ENCODE measurements at regions not wholly inside any gene's neighbourhood (a gene's known extent, or its start where the extent isn't known, plus 50 kb on each side); places are given as distances from the start of the nearest gene placed in this dataset.

DNA sequence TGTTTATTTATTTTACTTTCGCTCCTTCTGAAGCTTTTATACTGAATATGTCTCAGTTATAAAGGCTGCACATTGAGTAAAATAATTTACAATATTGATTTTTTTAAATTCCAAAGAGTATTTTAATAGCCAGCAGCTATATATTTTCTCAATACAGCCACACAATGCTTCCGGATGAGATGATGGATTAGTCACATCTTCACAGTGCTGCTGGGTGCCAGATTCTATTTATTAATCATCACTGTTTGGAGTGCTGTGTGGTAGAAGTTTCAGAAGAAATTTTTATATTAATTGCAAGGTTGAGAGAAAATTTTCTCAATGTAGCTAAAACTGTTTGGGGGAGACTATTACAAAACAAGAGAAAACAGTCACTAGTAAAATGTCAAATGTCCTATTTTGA is 989.8 kb downstream of the TLE4 start:
- H3K27ac ChIP-seq (ENCODE audit: low read depth, low read length): no peak overlapping the region
- H3K36me3 ChIP-seq (ENCODE audit: control insufficient read depth, low read length): no peaks in the 10 kb centered on the region
- no peaks in the 10 kb centered on the region for H3K27me3 ChIP-seq (ENCODE audit: control insufficient read depth, low read length)
- H3K79me2 ChIP-seq (ENCODE audit: control insufficient read depth, low read length): no peaks in the 10 kb centered on the region
- H3K4me1 ChIP-seq (ENCODE audit: control insufficient read depth, low read length): no peaks in the 10 kb centered on the region
- no peaks in the 10 kb centered on the region for H4K20me1 ChIP-seq (ENCODE audit: control insufficient read depth, insufficient read depth, low read depth, low read length)
- no peaks in the 10 kb centered on the region for H3K9me3 ChIP-seq (ENCODE audit: control insufficient read depth, insufficient read depth, low read length)
- no peak overlapping the region for H3K4me3 ChIP-seq (ENCODE audit: low read length)
- no peak for TF ChIP-seq EZH2phosphoT487 (IDR thresholded peaks at IDR 0.05; ENCODE audit: borderline replicate concordance, low read length)
- TF ChIP-seq, protein P1, sequence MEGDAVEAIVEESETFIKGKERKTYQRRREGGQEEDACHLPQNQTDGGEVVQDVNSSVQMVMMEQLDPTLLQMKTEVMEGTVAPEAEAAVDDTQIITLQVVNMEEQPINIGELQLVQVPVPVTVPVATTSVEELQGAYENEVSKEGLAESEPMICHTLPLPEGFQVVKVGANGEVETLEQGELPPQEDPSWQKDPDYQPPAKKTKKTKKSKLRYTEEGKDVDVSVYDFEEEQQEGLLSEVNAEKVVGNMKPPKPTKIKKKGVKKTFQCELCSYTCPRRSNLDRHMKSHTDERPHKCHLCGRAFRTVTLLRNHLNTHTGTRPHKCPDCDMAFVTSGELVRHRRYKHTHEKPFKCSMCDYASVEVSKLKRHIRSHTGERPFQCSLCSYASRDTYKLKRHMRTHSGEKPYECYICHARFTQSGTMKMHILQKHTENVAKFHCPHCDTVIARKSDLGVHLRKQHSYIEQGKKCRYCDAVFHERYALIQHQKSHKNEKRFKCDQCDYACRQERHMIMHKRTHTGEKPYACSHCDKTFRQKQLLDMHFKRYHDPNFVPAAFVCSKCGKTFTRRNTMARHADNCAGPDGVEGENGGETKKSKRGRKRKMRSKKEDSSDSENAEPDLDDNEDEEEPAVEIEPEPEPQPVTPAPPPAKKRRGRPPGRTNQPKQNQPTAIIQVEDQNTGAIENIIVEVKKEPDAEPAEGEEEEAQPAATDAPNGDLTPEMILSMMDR (IDR thresholded peaks at IDR 0.05; ENCODE audit: low read depth, low read length, poor library complexity, severe bottlenecking): no peak
- no peak overlapping the region for H3K4me2 ChIP-seq (ENCODE audit: low read length)
- no peaks in the 10 kb centered on the region for H3K9me2 ChIP-seq (replicated peaks; ENCODE audit: control insufficient read depth, low read length)
- no peaks in the 10 kb centered on the region for H3F3A ChIP-seq (ENCODE audit: control insufficient read depth, insufficient read depth)

DNA sequence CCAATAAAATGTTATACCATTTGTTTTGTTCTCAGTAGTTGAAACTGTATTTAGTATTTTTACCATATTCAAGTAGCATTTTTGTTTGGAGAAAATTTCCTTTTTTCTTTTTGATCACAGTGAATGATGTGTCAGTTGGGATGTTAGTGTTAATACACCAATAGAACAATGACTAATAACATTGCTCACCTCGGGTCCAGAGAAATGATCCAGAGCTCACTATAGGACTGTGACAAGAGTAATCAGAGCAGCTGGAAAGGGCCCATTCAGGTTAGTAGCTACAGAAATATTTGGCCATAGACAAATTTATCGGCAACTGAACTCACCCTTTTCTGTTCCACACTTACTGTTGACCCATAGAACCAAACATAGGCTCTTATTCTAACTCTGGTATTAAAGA is 989.2 kb downstream of the TLE4 start:
- H3K36me3 ChIP-seq (ENCODE audit: control insufficient read depth, low read length): no peaks in the 10 kb centered on the region
- H3K4me2 ChIP-seq (ENCODE audit: low read length): no peak overlapping the region
- H3K9me3 ChIP-seq (ENCODE audit: control insufficient read depth, insufficient read depth, low read length): no peaks in the 10 kb centered on the region
- H3F3A ChIP-seq (ENCODE audit: control insufficient read depth, insufficient read depth): no peaks in the 10 kb centered on the region
- H3K79me2 ChIP-seq (ENCODE audit: control insufficient read depth, low read length): no peaks in the 10 kb centered on the region
- H3K27ac ChIP-seq (ENCODE audit: low read depth, low read length): no peak overlapping the region
- no peaks in the 10 kb centered on the region for H3K4me1 ChIP-seq (ENCODE audit: control insufficient read depth, low read length)
- no peak overlapping the region for H3K4me3 ChIP-seq (ENCODE audit: low read length)
- TF ChIP-seq, protein P1 (IDR thresholded peaks at IDR 0.05; ENCODE audit: low read depth, low read length, poor library complexity, severe bottlenecking): no peak
- TF ChIP-seq EZH2phosphoT487 (IDR thresholded peaks at IDR 0.05; ENCODE audit: borderline replicate concordance, low read length): no peak
- no peaks in the 10 kb centered on the region for H3K9me2 ChIP-seq (replicated peaks; ENCODE audit: control insufficient read depth, low read length)
- no peaks in the 10 kb centered on the region for H3K27me3 ChIP-seq (ENCODE audit: control insufficient read depth, low read length)
- no peaks in the 10 kb centered on the region for H4K20me1 ChIP-seq (ENCODE audit: control insufficient read depth, insufficient read depth, low read depth, low read length)

GRCh38 chr9:80557256-80557655 is 985.5 kb downstream of the TLE4 start:
- Histone ChIP-seq H3K4me1 (ENCODE audit: control insufficient read depth, low read length) (no peaks in the 10 kb centered on the region), H3F3A (ENCODE audit: control insufficient read depth, insufficient read depth) (no peaks in the 10 kb centered on the region), H3K4me3 (ENCODE audit: low read length) (no peak overlapping the region), H3K9me2 (replicated peaks; ENCODE audit: control insufficient read depth, low read length) (no peaks in the 10 kb centered on the region), H3K79me2 (ENCODE audit: control insufficient read depth, low read length) (no peaks in the 10 kb centered on the region), H3K4me2 (ENCODE audit: low read length) (no peak overlapping the region), H3K9me3 (ENCODE audit: control insufficient read depth, insufficient read depth, low read length) (no peaks in the 10 kb centered on the region), H3K36me3 (ENCODE audit: control insufficient read depth, low read length) (no peaks in the 10 kb centered on the region), H3K27me3 (ENCODE audit: control insufficient read depth, low read length) (no peaks in the 10 kb centered on the region), H4K20me1 (ENCODE audit: control insufficient read depth, insufficient read depth, low read depth, low read length) (no peaks in the 10 kb centered on the region), H3K27ac (ENCODE audit: low read depth, low read length) (no peak overlapping the region)
- no peak for TF ChIP-seq EZH2phosphoT487 (IDR thresholded peaks at IDR 0.05; ENCODE audit: borderline replicate concordance, low read length)
- TF ChIP-seq, protein P1 (IDR thresholded peaks at IDR 0.05; ENCODE audit: low read depth, low read length, poor library complexity, severe bottlenecking): no peak

DNA sequence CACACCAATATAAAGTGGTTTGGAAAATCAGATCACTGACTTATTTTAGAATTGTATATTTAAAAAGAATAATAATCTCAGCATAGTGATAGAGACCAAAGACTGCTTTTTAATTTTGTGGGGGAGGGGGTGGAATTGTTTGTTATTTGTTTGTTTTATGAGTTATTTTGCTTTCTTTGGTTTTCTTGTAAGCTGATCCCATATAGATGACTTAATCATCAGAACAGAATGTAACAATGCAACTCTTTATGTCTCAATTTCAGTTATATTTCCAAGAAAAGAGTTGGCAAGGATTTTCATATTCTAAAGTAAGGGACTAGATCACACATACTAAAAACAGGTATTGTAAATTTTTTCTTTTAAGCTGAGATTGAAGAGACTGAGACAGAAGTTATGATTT is 984.9 kb downstream of the TLE4 start:
- no peak overlapping the region for H3K4me2 ChIP-seq (ENCODE audit: low read length)
- no peak overlapping the region for H3K4me3 ChIP-seq (ENCODE audit: low read length)
- no peaks in the 10 kb centered on the region for H3K4me1 ChIP-seq (ENCODE audit: control insufficient read depth, low read length)
- H3K27me3 ChIP-seq (ENCODE audit: control insufficient read depth, low read length): no peaks in the 10 kb centered on the region
- H3K79me2 ChIP-seq (ENCODE audit: control insufficient read depth, low read length): no peaks in the 10 kb centered on the region
- no peaks in the 10 kb centered on the region for H3K36me3 ChIP-seq (ENCODE audit: control insufficient read depth, low read length)
- TF ChIP-seq EZH2phosphoT487 (IDR thresholded peaks at IDR 0.05; ENCODE audit: borderline replicate concordance, low read length): no peak
- TF ChIP-seq, protein P1 (IDR thresholded peaks at IDR 0.05; ENCODE audit: low read depth, low read length, poor library complexity, severe bottlenecking): no peak
- H3K9me2 ChIP-seq (replicated peaks; ENCODE audit: control insufficient read depth, low read length): no peaks in the 10 kb centered on the region
- no peaks in the 10 kb centered on the region for H4K20me1 ChIP-seq (ENCODE audit: control insufficient read depth, insufficient read depth, low read depth, low read length)
- no peak overlapping the region for H3K27ac ChIP-seq (ENCODE audit: low read depth, low read length)
- no peaks in the 10 kb centered on the region for H3F3A ChIP-seq (ENCODE audit: control insufficient read depth, insufficient read depth)
- no peaks in the 10 kb centered on the region for H3K9me3 ChIP-seq (ENCODE audit: control insufficient read depth, insufficient read depth, low read length)
